HCT116 (cell line): ENCODE measurements at regions not wholly inside any gene's neighbourhood (a gene's known extent, or its start where the extent isn't known, plus 50 kb on each side); places are given as distances from the start of the nearest gene placed in this dataset.

ENCODE experiments used
- ATAC-seq: fragments of 200-7000 bp; cut with Tn5 transposase; 2 replicates; pipeline ENCODE4 v1.9.1; 2020; ENCODE audit warnings: mild to moderate bottlenecking, moderate library complexity
- BruUV-seq: library from RNA; stranded (reverse); fragments of 400-500 nt; replicated peaks from 2 replicates; lab custom pipeline; 2021; lab: Mats Ljungman, UMichigan
- CTCF ChIA-PET: fragments of 300-600 bp; sonication (Branson Sonifier 250); formaldehyde crosslinking; loops from one replicate; lab custom pipeline; 2021; ENCODE audit warnings: antibody characterized with exemption; lab: Charles Lee
- POLR2A ChIA-PET: fragments of 300-600, 350-600 bp; sonication (Branson Sonifier 250); formaldehyde crosslinking; loops from one replicate; lab custom pipeline; 2021; ENCODE audit warnings: antibody characterized with exemption; lab: Charles Lee
- RAD21 ChIA-PET, 2 experiments: fragments of 300-600 bp; sonication (Branson Sonifier 250); formaldehyde crosslinking; loops; one replicate each; lab custom pipeline; 2023; ENCODE audit warnings: low total read pairs in 2 of 2; ENCODE audit not compliant: uncharacterized antibody in 2 of 2, unreplicated experiment in 2 of 2, low non-redundant PET in 1 of 2; lab: Charles Lee
- DNase-seq: peaks from one replicate; pipeline ENCODE4 v3.0.0-alpha.2; 2010; ENCODE audit warnings: low read depth, low spot score
- H2AFZ ChIP-seq: fragments of 200-600 bp; shearing (Covaris generic), sonication (generic); 2 replicates; pipeline ENCODE4 v1.6.1; 2017; ENCODE audit warnings: low read depth, mixed run types, mixed read lengths, antibody characterized with exemption, low read length; ENCODE audit not compliant: poor library complexity, severe bottlenecking
- H3K27ac ChIP-seq: 2 replicates; pipeline ENCODE4 v1.5.1; 2012; ENCODE audit warnings: low read depth, low read length
- H3K27me3 ChIP-seq: fragments of 200-600 bp; sonication (generic); 2 replicates; pipeline ENCODE4 v1.6.1; 2016; ENCODE audit warnings: mixed run types, low read length, mixed read lengths; ENCODE audit not compliant: insufficient read depth
- H3K36me3 ChIP-seq, 2 experiments: fragments of 200-500 bp in 1 of 2; fragments of 200-600 bp in 1 of 2; sonication (Bioruptor generic) in 1 of 2; sonication (generic) in 1 of 2; 2 replicates each; pipeline versions ENCODE4 v1.5.1 to v1.6.1; 2014 to 2016; ENCODE audit warnings: low read length in 2 of 2, inconsistent platforms in 1 of 2, mixed read lengths in 1 of 2, mixed run types in 1 of 2; ENCODE audit not compliant: insufficient read depth in 2 of 2, control insufficient read depth in 1 of 2
- H3K4me1 ChIP-seq, 2 experiments: fragments of 200-600 bp in 1 of 2; sonication (generic) in 1 of 2; 2 replicates each; pipeline versions ENCODE4 v1.5.1 to v1.6.1; 2012 to 2017; ENCODE audit warnings: low read length in 2 of 2, inconsistent platforms in 1 of 2, mild to moderate bottlenecking in 1 of 2, mixed read lengths in 1 of 2, mixed run types in 1 of 2, moderate library complexity in 1 of 2; ENCODE audit not compliant: insufficient read depth in 2 of 2, control insufficient read depth in 1 of 2
- H3K4me2 ChIP-seq: fragments of 200-600 bp; sonication (generic); 2 replicates; pipeline ENCODE4 v1.6.1; 2017; ENCODE audit warnings: mixed run types, low read length, mixed read lengths
- H3K4me3 ChIP-seq, 2 experiments: fragments of 200-600 bp in 1 of 2; sonication (generic) in 1 of 2; replicated peaks in 1 of 2; 2 replicates each; pipeline ENCODE4 v1.5.1; 2011 to 2016; ENCODE audit warnings: low read length in 2 of 2, control low read depth in 1 of 2, low read depth in 1 of 2, mild to moderate bottlenecking in 1 of 2, mixed read lengths in 1 of 2, mixed run types in 1 of 2
- H3K79me2 ChIP-seq: fragments of 200-600 bp; sonication (generic); 2 replicates; pipeline ENCODE4 v1.6.1; 2017; ENCODE audit warnings: mild to moderate bottlenecking, mixed run types, low read length, moderate library complexity, mixed read lengths; ENCODE audit not compliant: insufficient read depth
- H3K9ac ChIP-seq: fragments of 200-600 bp; sonication (generic); 2 replicates; pipeline ENCODE4 v1.6.1; 2016; ENCODE audit warnings: low read length, mixed read lengths
- H3K9me2 ChIP-seq: fragments of 200-600 bp; sonication (generic), shearing (Covaris generic); 2 replicates; pipeline ENCODE4 v1.6.1; 2017; ENCODE audit warnings: mixed run types, mild to moderate bottlenecking, moderate library complexity; ENCODE audit not compliant: insufficient read depth
- H3K9me3 ChIP-seq, 2 experiments: fragments of 200-500 bp in 1 of 2; fragments of 200-600 bp in 1 of 2; sonication (Bioruptor generic) in 1 of 2; sonication (generic) in 1 of 2; 2 replicates each; pipeline ENCODE4 v1.6.1; 2014 to 2017; ENCODE audit warnings: low read length in 2 of 2, mixed read lengths in 2 of 2, inconsistent platforms in 1 of 2, low read depth in 1 of 2, mild to moderate bottlenecking in 1 of 2, mixed run types in 1 of 2, moderate library complexity in 1 of 2; ENCODE audit not compliant: control insufficient read depth in 1 of 2, insufficient read depth in 1 of 2
- H4K20me1 ChIP-seq: fragments of 200-600 bp; sonication (generic), shearing (Covaris generic); 2 replicates; pipeline ENCODE4 v1.6.1; 2017; ENCODE audit warnings: mixed run types, mild to moderate bottlenecking, moderate library complexity; ENCODE audit not compliant: insufficient read depth
- EGR1 ChIP-seq: IDR thresholded peaks from 2 replicates; pipeline ENCODE4 v1.6.1; 2012; ENCODE audit warnings: low read depth
- ELF1 ChIP-seq: IDR thresholded peaks from 2 replicates; pipeline ENCODE4 v1.6.1; 2012; ENCODE audit warnings: low read depth, borderline replicate concordance
- EZH2 ChIP-seq: fragments of 200-600 bp; sonication (generic); IDR thresholded peaks from 2 replicates; pipeline ENCODE4 v1.6.1; 2017; ENCODE audit warnings: antibody characterized with exemption, mixed run types
- EZH2phosphoT487 ChIP-seq: fragments of 200-600 bp; IDR thresholded peaks from 2 replicates; pipeline ENCODE4 v1.6.1; 2018; ENCODE audit warnings: antibody characterized with exemption, borderline replicate concordance
- JUND ChIP-seq: IDR thresholded peaks from 2 replicates; pipeline ENCODE4 v1.6.1; 2012
- MAX ChIP-seq: IDR thresholded peaks from 2 replicates; pipeline ENCODE4 v1.6.1; 2012
- POLR2A ChIP-seq: IDR thresholded peaks from 2 replicates; pipeline ENCODE4 v1.7.0; 2011; ENCODE audit warnings: borderline replicate concordance; ENCODE audit not compliant: insufficient read depth, insufficient read length; ENCODE audit errors: extremely low read depth
- REST ChIP-seq: IDR thresholded peaks from 2 replicates; pipeline ENCODE4 v1.6.1; 2012; ENCODE audit warnings: low read depth
- SP1 ChIP-seq: IDR thresholded peaks from 2 replicates; pipeline ENCODE4 v1.6.1; 2012; ENCODE audit warnings: low read depth
- SRF ChIP-seq: IDR thresholded peaks from 2 replicates; pipeline ENCODE4 v1.6.1; 2012; ENCODE audit warnings: low read depth
- TCF7L2 ChIP-seq: IDR thresholded peaks from 2 replicates; pipeline ENCODE4 v1.7.0; 2011; ENCODE audit warnings: borderline replicate concordance, inconsistent platforms; ENCODE audit not compliant: insufficient read depth, insufficient read length; ENCODE audit errors: extremely low read depth
- ZNF274 ChIP-seq: fragments of 200-500 bp; sonication (Bioruptor generic); IDR thresholded peaks from 2 replicates; pipeline ENCODE4 v1.6.1; 2014; ENCODE audit warnings: mild to moderate bottlenecking, low read depth, low read length, inconsistent platforms
- intact Hi-C: fragments of 100-400 bp; cut with micrococcal nuclease; formaldehyde crosslinking; loops from 2 replicates; pipeline ENCODE4 v1.10.0; 2022
- TF ChIP-seq, protein P1 (sequence below), 3 experiments: fragments of 200-600 bp in 1 of 3; sonication (generic) in 1 of 3; IDR thresholded peaks in 2 of 3; conservative IDR thresholded peaks in 1 of 3; 2 replicates each; pipeline ENCODE4 v1.5.1; 2012 to 2017; ENCODE audit warnings: low read depth in 2 of 3, low read length in 2 of 3, antibody characterized with exemption in 1 of 3, borderline replicate concordance in 1 of 3, control low read depth in 1 of 3, mild to moderate bottlenecking in 1 of 3, mixed read lengths in 1 of 3, mixed run types in 1 of 3, moderate library complexity in 1 of 3; ENCODE audit not compliant: insufficient read depth in 1 of 3
- TF ChIP-seq, protein P2 (sequence below): IDR thresholded peaks from 2 replicates; pipeline ENCODE4 v1.6.1; 2011; ENCODE audit warnings: mild to moderate bottlenecking, low read length, moderate library complexity; ENCODE audit not compliant: insufficient replicate concordance; ENCODE audit errors: extremely low read depth

GRCh38 chr7:153576096-153576495 lies 476.1 kb upstream of the DPP6 start:
- Histone ChIP-seq H3K4me3 (no peak overlapping the region), H4K20me1 (no peaks in the 10 kb centered on the region), H3K27ac (no peak overlapping the region), H2AFZ (no peak overlapping the region), H3K9me2 (no peaks in the 10 kb centered on the region), H3K27me3 (no peaks in the 10 kb centered on the region), H3K4me1 (no peaks in the 10 kb centered on the region), H3K9ac (no peak overlapping the region), H3K79me2 (no peaks in the 10 kb centered on the region), H3K4me2 (no peak overlapping the region), H3K36me3 (no peaks in the 10 kb centered on the region), H3K9me3 (peaks cover 4% of the 10 kb centered on the region in 2 experiments; a peak in 2 of 4 replicates)
- ATAC-seq (no peak), DNase-seq (no peak)
- POLR2A ChIA-PET: no interaction called here
- RAD21 ChIA-PET: no interaction called here
- no peak for TF ChIP-seq SRF
- no TSS peak for BruUV-seq
- intact Hi-C loops: no loop called here
- CTCF ChIA-PET: no interaction called here

- intact Hi-C loops: no loop called here
- POLR2A ChIA-PET: no interaction called here
- CTCF ChIA-PET: no interaction called here
- no peak for TF ChIP-seq SP1
- TF ChIP-seq EGR1: no peak
- TF ChIP-seq, protein P1, sequence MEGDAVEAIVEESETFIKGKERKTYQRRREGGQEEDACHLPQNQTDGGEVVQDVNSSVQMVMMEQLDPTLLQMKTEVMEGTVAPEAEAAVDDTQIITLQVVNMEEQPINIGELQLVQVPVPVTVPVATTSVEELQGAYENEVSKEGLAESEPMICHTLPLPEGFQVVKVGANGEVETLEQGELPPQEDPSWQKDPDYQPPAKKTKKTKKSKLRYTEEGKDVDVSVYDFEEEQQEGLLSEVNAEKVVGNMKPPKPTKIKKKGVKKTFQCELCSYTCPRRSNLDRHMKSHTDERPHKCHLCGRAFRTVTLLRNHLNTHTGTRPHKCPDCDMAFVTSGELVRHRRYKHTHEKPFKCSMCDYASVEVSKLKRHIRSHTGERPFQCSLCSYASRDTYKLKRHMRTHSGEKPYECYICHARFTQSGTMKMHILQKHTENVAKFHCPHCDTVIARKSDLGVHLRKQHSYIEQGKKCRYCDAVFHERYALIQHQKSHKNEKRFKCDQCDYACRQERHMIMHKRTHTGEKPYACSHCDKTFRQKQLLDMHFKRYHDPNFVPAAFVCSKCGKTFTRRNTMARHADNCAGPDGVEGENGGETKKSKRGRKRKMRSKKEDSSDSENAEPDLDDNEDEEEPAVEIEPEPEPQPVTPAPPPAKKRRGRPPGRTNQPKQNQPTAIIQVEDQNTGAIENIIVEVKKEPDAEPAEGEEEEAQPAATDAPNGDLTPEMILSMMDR (IDR thresholded peaks at IDR 0.05 in 2 of 3, conservative IDR thresholded peaks at IDR 0.05 in 1 of 3; ENCODE audit: borderline replicate concordance in 1 of 3, insufficient read depth in 1 of 3, low read depth in 2 of 3, low read length in 2 of 3): no peak
- no peak for TF ChIP-seq EZH2
- no peak for TF ChIP-seq MAX
- no peak for TF ChIP-seq ELF1
- TF ChIP-seq, protein P2, sequence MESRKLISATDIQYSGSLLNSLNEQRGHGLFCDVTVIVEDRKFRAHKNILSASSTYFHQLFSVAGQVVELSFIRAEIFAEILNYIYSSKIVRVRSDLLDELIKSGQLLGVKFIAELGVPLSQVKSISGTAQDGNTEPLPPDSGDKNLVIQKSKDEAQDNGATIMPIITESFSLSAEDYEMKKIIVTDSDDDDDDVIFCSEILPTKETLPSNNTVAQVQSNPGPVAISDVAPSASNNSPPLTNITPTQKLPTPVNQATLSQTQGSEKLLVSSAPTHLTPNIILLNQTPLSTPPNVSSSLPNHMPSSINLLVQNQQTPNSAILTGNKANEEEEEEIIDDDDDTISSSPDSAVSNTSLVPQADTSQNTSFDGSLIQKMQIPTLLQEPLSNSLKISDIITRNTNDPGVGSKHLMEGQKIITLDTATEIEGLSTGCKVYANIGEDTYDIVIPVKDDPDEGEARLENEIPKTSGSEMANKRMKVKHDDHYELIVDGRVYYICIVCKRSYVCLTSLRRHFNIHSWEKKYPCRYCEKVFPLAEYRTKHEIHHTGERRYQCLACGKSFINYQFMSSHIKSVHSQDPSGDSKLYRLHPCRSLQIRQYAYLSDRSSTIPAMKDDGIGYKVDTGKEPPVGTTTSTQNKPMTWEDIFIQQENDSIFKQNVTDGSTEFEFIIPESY: no peak
- TF ChIP-seq JUND: no peak
- TF ChIP-seq ZNF274: no peak
- TF ChIP-seq EZH2phosphoT487: no peak
- TF ChIP-seq TCF7L2: no peak
- TF ChIP-seq REST: no peak
- TF ChIP-seq POLR2A: no peak
Observed at GRCh38 chr7:153581419-153581818, 470.8 kb upstream of the DPP6 start.

More at GRCh38 chr7:153581419-153581818, 470.8 kb upstream of the DPP6 start:
- no peaks in the 10 kb centered on the region for H3K79me2 ChIP-seq
- peaks cover 4 to 20% of the 10 kb centered on the region in 2 experiments; a peak in 2 of 4 replicates for H3K9me3 ChIP-seq
- no peaks in the 10 kb centered on the region for H3K4me1 ChIP-seq
- no peak overlapping the region for H3K27ac ChIP-seq
- no peaks in the 10 kb centered on the region for H4K20me1 ChIP-seq
- H3K4me3 ChIP-seq: no peak overlapping the region
- no peak for DNase-seq
- ATAC-seq: no peak
- H2AFZ ChIP-seq: no peak overlapping the region
- no peak overlapping the region for H3K9ac ChIP-seq
- H3K9me2 ChIP-seq: no peaks in the 10 kb centered on the region
- no TSS peak for BruUV-seq
- RAD21 ChIA-PET: no interaction called here
- H3K27me3 ChIP-seq: no peaks in the 10 kb centered on the region
- no peaks in the 10 kb centered on the region for H3K36me3 ChIP-seq
- H3K4me2 ChIP-seq: no peak overlapping the region
